Loucy (cell line): ENCODE measurements at regions not wholly inside any gene's neighbourhood (a gene's known extent, or its start where the extent isn't known, plus 50 kb on each side); places are given as distances from the start of the nearest gene placed in this dataset.
"Not testable (repeated sequence)": the region's sequence is repeated elsewhere in the genome, so short reads cannot be mapped to it uniquely, and the experiment has no call there.

Experiments used
- CTCF ChIP-seq: fragments of 200-600 bp; sonication (generic); conservative IDR thresholded peaks from 2 replicates; pipeline ENCODE4 v1.5.1; 2014; ENCODE audit warnings: mild to moderate bottlenecking, antibody characterized with exemption, low read length
- EZH2phosphoT487 ChIP-seq: fragments of 200-600 bp; IDR thresholded peaks from 2 replicates; pipeline ENCODE4 v1.6.1; 2018; ENCODE audit warnings: antibody characterized with exemption, mild to moderate bottlenecking, moderate library complexity, borderline replicate concordance

GRCh38 chr2:87353408-87353807, 331.8 kb upstream of the PLGLB1 start:
- not testable (repeated sequence) for TF ChIP-seq CTCF, EZH2phosphoT487
